Endothelial cell of umbilical vein (primary cell): ENCODE measurements at regions not wholly inside any gene's neighbourhood (a gene's known extent, or its start where the extent isn't known, plus 50 kb on each side); places are given as distances from the start of the nearest gene placed in this dataset.

ENCODE experiments used
- BruUV-seq: library from RNA; stranded (reverse); fragments of 400-500 nt; replicated peaks from 2 replicates; lab custom pipeline; 2021; lab: Mats Ljungman, UMichigan
- CTCF ChIA-PET: fragments of 300-600, 350-600 bp; sonication (Branson Sonifier 250); formaldehyde crosslinking; loops from one replicate; lab custom pipeline; 2021; ENCODE audit warnings: antibody characterized with exemption, inconsistent platforms; lab: Charles Lee
- POLR2A ChIA-PET: fragments of 300-600, 350-600 bp; sonication (Branson Sonifier 250); formaldehyde crosslinking; loops from one replicate; lab custom pipeline; 2021; ENCODE audit warnings: antibody characterized with exemption, inconsistent platforms; lab: Charles Lee
- DNase-seq: peaks from one replicate; pipeline ENCODE4 v3.0.0-alpha.2; 2011; ENCODE audit warnings: low read depth, low spot score
- FAIRE-seq: peaks from 2 replicates; lab custom pipeline; 2011; peaks lifted over from hg19 to GRCh38; lab: Jason Lieb, UNC
- H2AFZ ChIP-seq: 2 replicates; pipeline ENCODE4 v1.6.0; 2012; ENCODE audit warnings: low read depth, low read length, control low read depth, inconsistent platforms
- H3K27ac ChIP-seq: 2 replicates; pipeline ENCODE4 v1.5.1; 2011; ENCODE audit warnings: low read depth, mild to moderate bottlenecking, control low read depth, low read length, moderate library complexity; ENCODE audit not compliant: insufficient read depth
- H3K27me3 ChIP-seq, 2 experiments: 2 replicates each; pipeline versions ENCODE4 v1.6.0 to v1.6.1; 2011; ENCODE audit warnings: low read length in 2 of 2, mixed read lengths in 1 of 2; ENCODE audit not compliant: control insufficient read depth in 2 of 2, insufficient read depth in 2 of 2
- H3K36me3 ChIP-seq, 2 experiments: 2 replicates in 1 of 2; 3 replicates in 1 of 2; pipeline ENCODE4 v1.5.1; 2011; ENCODE audit warnings: low read length in 2 of 2, mild to moderate bottlenecking in 1 of 2, moderate library complexity in 1 of 2; ENCODE audit not compliant: control insufficient read depth in 2 of 2, insufficient read depth in 2 of 2; ENCODE audit errors: extremely low read depth in 1 of 2
- H3K4me1 ChIP-seq: 3 replicates; pipeline ENCODE4 v1.5.1; 2011; ENCODE audit warnings: mild to moderate bottlenecking, low read length; ENCODE audit not compliant: control insufficient read depth, insufficient read depth; ENCODE audit errors: extremely low read depth
- H3K4me2 ChIP-seq: 2 replicates; pipeline ENCODE4 v1.6.1; 2011; ENCODE audit warnings: low read length, control low read depth, mixed read lengths; ENCODE audit not compliant: insufficient read depth
- H3K4me3 ChIP-seq, 3 experiments: fragments of 200-600 bp in 1 of 3; sonication (generic), shearing (Covaris generic) in 1 of 3; replicated peaks in 1 of 3; 2 replicates each; pipeline ENCODE4 v1.5.1; 2011 to 2016; ENCODE audit warnings: control low read depth in 3 of 3, low read length in 3 of 3, mild to moderate bottlenecking in 2 of 3, inconsistent platforms in 1 of 3, low read depth in 1 of 3, moderate library complexity in 1 of 3; ENCODE audit not compliant: insufficient read depth in 1 of 3
- H3K79me2 ChIP-seq: 2 replicates; pipeline ENCODE4 v1.6.0; 2012; ENCODE audit warnings: low read length, inconsistent platforms; ENCODE audit not compliant: control insufficient read depth, insufficient read depth
- H3K9ac ChIP-seq: replicated peaks from 2 replicates; pipeline ENCODE3; 2011; ENCODE audit warnings: low read length, control low read depth; ENCODE audit not compliant: insufficient read depth; ENCODE audit errors: extremely low read depth
- H3K9me1 ChIP-seq: replicated peaks from 3 replicates; pipeline ENCODE4 v1.6.0; 2011; ENCODE audit warnings: mild to moderate bottlenecking, low read length; ENCODE audit not compliant: control insufficient read depth, insufficient read depth; ENCODE audit errors: extremely low read depth
- H3K9me3 ChIP-seq: replicated peaks from 2 replicates; pipeline ENCODE4 v1.5.1; 2012; ENCODE audit warnings: low read length, inconsistent platforms; ENCODE audit not compliant: control insufficient read depth, insufficient read depth
- H4K20me1 ChIP-seq: replicated peaks from 2 replicates; pipeline ENCODE3; 2011; ENCODE audit warnings: mild to moderate bottlenecking, low read length; ENCODE audit not compliant: control insufficient read depth, insufficient read depth; ENCODE audit errors: extremely low read depth
- CTCF ChIP-seq, 2 donors: IDR thresholded peaks; 1 replicate in 1 of 2; 2 replicates in 1 of 2; pipeline ENCODE4 v1.5.1; 2011; ENCODE audit warnings: low read length in 2 of 2, mild to moderate bottlenecking in 2 of 2, moderate library complexity in 2 of 2, control low read depth in 1 of 2, inconsistent platforms in 1 of 2, low read depth in 1 of 2; ENCODE audit not compliant: insufficient read depth in 1 of 2; ENCODE audit errors: extremely low read depth in 1 of 2
- EZH2 ChIP-seq: IDR thresholded peaks from 2 replicates; pipeline ENCODE4 v1.6.1; 2012; ENCODE audit warnings: borderline replicate concordance, low read depth, mild to moderate bottlenecking, moderate library complexity, low read length, inconsistent platforms; ENCODE audit not compliant: severe bottlenecking
- FOS ChIP-seq: IDR thresholded peaks from 2 replicates; pipeline ENCODE4 v1.6.1; 2011; ENCODE audit warnings: mild to moderate bottlenecking, low read length, moderate library complexity, borderline replicate concordance; ENCODE audit not compliant: insufficient read depth
- GATA2 ChIP-seq: IDR thresholded peaks from 2 replicates; pipeline ENCODE4 v1.7.0; 2011; ENCODE audit warnings: low read depth, mild to moderate bottlenecking, moderate library complexity, mixed read lengths, low read length; ENCODE audit not compliant: insufficient read length, insufficient read depth
- JUN ChIP-seq: IDR thresholded peaks from 2 replicates; pipeline ENCODE4 v1.6.1; 2011; ENCODE audit warnings: borderline replicate concordance, low read depth; ENCODE audit not compliant: insufficient read length, insufficient read depth
- MAX ChIP-seq: IDR thresholded peaks from 2 replicates; pipeline ENCODE4 v1.6.1; 2011; ENCODE audit not compliant: insufficient read depth, insufficient read length
- MYC ChIP-seq: IDR thresholded peaks from one replicate; pipeline ENCODE4 v1.6.1; 2011; ENCODE audit warnings: mild to moderate bottlenecking, low read depth, low read length
- POLR2A ChIP-seq: IDR thresholded peaks from 2 replicates; pipeline ENCODE4 v1.6.1; 2012; ENCODE audit warnings: low read depth, mild to moderate bottlenecking, control low read depth, low read length
- POLR2AphosphoS5 ChIP-seq: IDR thresholded peaks from 2 replicates; pipeline ENCODE4 v1.6.1; 2012; ENCODE audit warnings: low read depth, mild to moderate bottlenecking, control low read depth, low read length, moderate library complexity; ENCODE audit not compliant: insufficient read depth
- dilution Hi-C: fragments of 300-500 bp; cut with MboI; formaldehyde crosslinking; loops from one replicate; pipeline ENCODE4 v1.15.0; 2019; ENCODE audit warnings: low sequenced_read_pairs; ENCODE audit not compliant: extremely low pct_ligation_motif_present
- intact Hi-C: fragments of 100-400 bp; cut with micrococcal nuclease; formaldehyde crosslinking; loops from one replicate; pipeline ENCODE4 v1.10.0; 2022

GRCh38 chrX:38973322-38973721 is 172.1 kb downstream of the MID1IP1 start:
- TF ChIP-seq FOS (no peak), MYC (no peak), POLR2A (no peak), JUN (no peak), GATA2 (no peak), CTCF (IDR thresholded peaks at IDR 0.05; ENCODE audit: extremely low read depth in 1 of 2, insufficient read depth in 1 of 2, low read depth in 1 of 2, low read length in 2 of 2) (no peak), POLR2AphosphoS5 (no peak), EZH2 (no peak), MAX (no peak)
- Histone ChIP-seq H3K9me1 (no peaks in the 10 kb centered on the region), H3K27me3 (no peaks in the 10 kb centered on the region), H3K4me3 (no peak overlapping the region), H3K36me3 (no peaks in the 10 kb centered on the region), H3K9ac (no peak overlapping the region), H3K4me1 (no peaks in the 10 kb centered on the region), H2AFZ (no peak overlapping the region), H3K79me2 (no peaks in the 10 kb centered on the region), H3K4me2 (no peak overlapping the region), H3K27ac (no peak overlapping the region), H4K20me1 (no peaks in the 10 kb centered on the region), H3K9me3 (no peaks in the 10 kb centered on the region)
- no TSS peak for BruUV-seq
- ChIA-PET CTCF (no interaction called here), POLR2A (no interaction called here)
- DNase-seq: no peak
- dilution Hi-C loops: no loop called here
- intact Hi-C loops: no loop called here
- no peak for FAIRE-seq
